ENCODE measurements at regions not wholly inside any gene's neighbourhood (a gene's known extent, or its start where the extent isn't known, plus 50 kb on each side); places are given as distances from the start of the nearest gene placed in this dataset.
"Not testable (repeated sequence)": the region's sequence is repeated elsewhere in the genome, so short reads cannot be mapped to it uniquely, and the experiment has no call there.

GRCh38 chr5:36489505-36489904 is 116.9 kb upstream of the SLC1A3 start:
- DNase-seq = no peak

GRCh38 chr5:36491856-36492255 is 114.5 kb upstream of the SLC1A3 start:
- DNase-seq = no peak

GRCh38 chr5:36492984-36493654 is 113.3 kb upstream of the SLC1A3 start:
- no peak for DNase-seq

GRCh38 chr5:36494028-36494427 is 112.4 kb upstream of the SLC1A3 start:
- no peak for DNase-seq

- no peak for DNase-seq
Observed at GRCh38 chr5:36494841-36495601, 111.4 kb upstream of the SLC1A3 start.

DNA sequence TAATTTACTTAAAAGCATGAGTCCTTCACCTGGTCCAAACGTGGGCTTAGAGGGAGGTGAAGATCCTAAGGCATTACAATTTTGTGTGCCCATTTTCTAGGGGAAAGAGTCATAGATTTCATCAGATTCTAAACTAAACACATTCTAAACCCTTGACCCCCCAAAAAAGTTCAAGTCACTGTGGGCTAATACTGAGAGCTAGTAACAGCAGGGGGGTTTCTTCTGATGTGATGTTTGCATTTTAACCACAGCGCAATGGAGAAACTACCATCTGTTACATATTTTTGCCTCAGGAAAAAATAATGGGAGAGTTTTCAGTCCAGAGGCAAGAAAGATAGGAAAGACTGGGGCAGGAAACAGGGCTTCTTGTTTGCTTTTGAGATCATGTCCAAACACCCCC is 110.8 kb upstream of the SLC1A3 start:
- DNase-seq = no peak

DNA sequence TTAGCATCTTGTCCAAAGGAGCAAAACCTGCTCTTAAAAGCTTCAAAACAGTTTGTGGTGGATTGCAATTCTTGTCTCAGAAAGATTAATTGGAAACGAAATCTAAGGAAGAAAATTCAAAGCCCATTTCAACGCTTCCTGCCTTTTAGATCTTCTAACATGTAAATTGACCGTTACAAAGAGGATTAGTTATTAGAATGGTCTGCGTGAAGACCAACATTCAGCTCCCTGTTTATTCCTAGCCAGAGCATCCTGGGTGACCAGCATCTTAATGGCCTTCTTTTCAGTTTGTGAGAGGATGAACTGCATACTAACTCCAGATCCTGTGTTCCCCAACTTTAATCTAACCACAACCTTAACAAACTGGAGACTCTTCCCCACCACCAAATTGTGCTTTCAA is 109.9 kb upstream of the SLC1A3 start:
- no peak for DNase-seq

GRCh38 chr5:36502608-36503007 is 103.8 kb upstream of the SLC1A3 start:
- DNase-seq = no peak

DNA sequence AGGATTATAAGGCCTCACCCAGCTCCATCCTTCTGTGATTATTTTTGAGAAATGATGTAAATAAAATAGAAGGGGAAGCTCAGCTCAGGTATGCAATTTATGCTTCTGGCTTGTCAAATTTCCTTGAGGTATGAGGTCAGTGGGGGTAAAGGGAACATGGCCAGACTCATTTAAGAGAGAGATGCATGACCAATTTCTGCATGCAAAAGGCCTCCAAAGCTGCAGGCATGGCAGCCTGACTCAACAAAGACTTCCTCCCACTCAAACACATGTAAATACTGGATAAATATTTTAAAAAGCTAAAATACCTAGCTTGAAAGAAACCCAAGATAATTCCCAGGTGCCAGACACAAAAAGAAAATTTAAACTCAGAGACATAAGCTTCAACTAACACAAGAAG is 101.4 kb upstream of the SLC1A3 start:
- no peak for DNase-seq

DNA sequence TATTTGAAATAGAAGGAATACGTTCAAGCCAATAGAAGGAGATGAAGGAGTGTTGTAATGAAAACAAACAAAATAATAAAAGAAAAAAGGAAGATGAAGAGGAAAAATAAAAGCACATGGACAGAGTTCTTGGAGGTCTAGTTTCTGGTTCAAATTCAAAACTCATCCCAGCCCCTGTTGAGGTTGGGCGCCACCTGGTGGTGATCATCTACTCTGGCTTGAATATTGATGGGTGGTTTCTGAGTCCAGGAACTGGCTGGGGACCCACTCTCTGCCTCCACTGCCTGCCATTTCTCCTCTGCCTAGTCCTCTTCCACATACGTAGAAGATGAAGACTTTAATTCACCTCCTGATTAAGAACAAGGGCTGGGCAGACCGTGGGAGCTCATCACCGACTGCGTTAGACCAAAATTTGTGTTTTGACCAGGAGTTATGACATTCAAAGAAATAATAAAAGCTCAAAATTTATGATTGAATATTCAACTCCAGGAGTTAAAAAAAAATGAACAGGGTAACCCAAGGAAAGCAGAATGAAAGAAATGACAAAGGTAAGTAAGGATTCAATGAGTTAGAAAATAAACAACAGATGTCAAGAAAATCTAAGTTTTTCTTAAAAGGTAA is 99.0 kb upstream of the SLC1A3 start:
- peak; percentile 68 for DNase-seq

DNA sequence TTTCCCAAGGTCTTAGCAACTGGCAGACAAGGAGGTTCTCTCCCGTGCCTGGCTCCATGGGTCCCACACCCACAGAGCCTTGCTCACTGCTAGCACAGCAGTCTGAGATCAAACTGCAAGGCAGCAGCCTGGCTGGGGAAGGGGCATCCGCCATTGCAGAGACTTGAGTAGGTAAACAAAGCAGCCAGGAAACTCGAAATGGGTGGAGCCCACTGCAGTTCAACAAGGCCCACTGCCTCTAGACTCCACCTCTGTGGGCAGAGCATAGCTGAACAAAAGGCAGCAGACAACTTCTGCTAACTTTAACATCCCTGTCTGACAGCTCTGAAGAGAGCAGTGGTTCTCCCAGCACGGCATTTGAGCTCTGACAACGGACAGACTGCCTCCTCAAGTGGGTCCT is 98.1 kb upstream of the SLC1A3 start:
- DNase-seq = not testable (repeated sequence)

GRCh38 chr5:36513647-36514046 is 92.8 kb upstream of the SLC1A3 start:
- DNase-seq = not testable (repeated sequence)

DNA sequence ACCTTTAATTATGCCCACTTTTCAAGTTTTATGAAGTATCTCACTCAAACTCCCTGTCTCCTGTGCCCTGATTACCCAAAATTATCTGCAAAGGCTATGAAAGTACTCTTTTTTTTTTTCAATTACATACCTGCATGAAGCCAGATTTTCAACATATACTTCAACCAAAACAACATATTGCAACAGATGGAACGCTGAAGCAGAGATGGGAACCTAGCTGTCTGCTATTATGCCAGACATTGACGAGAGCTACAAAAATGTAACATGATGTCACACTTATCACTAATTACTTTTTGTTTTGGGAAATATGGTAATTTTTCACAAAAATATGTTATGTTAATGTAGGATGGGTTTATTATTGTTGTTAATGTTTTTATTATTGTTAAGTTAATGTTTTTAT is 86.5 kb upstream of the SLC1A3 start:
- no peak for DNase-seq

DNA sequence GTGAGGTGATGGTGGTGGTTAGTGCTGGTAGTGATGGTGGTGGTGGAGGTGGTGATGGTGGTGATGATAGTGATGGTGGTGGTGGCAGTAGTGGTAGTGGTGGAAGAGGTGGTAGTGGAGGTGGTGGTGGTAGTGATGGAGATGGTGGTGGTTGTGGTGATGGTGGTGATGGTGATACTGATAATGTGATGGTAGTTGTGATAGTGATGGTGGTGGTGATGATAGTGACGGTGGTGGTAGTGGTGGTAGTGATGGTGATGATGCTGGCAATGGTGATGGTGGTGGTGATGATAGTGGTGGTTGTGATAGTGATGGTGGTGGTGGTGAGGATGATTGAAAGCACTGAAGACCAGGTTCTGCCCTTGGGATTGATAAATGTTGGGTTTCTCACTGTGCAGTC is 85.2 kb upstream of the SLC1A3 start:
- no peak for DNase-seq

DNA sequence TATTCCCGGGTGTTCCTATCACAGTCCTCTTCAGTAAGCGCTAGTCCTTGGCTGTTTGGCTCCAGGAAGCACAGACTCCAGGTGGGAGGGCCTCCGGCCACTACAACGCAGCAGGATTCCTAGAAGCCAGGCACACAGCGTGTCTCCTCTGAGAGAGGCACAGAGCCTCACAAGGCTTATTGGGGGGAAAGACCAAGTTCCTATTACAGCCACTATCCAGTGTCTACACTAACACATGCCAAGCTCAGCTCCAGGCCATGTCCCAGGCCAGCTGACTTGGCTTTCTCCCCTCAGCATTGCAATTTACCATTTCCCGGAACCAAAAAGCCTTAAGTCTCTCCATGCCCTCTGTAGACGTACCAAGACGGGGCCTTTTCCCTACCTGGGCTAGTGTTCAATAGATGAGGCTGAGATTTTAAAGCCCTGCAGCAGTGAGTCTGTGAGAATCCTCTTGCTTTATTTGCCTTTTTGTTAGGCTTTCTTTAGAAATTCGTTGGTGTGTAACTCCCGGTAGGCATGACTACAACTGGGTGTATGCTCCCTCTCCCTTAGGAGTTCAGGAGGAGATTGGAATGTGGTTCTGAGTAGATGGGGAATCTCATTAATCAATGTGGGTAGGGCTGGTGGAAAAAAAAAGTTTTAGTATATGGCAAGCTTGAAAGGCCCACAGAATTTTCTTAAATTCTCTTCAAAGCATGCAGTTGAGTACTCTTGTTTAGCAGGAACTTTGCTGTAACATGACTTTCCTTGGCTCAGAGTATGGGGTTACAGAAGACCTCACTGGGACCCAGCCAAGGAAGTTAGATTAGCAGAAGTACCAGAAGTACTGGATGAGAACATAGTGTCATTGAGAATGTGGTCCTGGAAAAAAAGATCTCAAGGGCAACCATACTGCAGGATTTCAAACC is 84.3 kb upstream of the SLC1A3 start:
- DNase-seq = no peak

- no peak for DNase-seq
Observed at GRCh38 chr5:36522746-36523065, 83.7 kb upstream of the SLC1A3 start.

- no peak for DNase-seq
Observed at GRCh38 chr5:36523450-36523849, 83.0 kb upstream of the SLC1A3 start.

DNA sequence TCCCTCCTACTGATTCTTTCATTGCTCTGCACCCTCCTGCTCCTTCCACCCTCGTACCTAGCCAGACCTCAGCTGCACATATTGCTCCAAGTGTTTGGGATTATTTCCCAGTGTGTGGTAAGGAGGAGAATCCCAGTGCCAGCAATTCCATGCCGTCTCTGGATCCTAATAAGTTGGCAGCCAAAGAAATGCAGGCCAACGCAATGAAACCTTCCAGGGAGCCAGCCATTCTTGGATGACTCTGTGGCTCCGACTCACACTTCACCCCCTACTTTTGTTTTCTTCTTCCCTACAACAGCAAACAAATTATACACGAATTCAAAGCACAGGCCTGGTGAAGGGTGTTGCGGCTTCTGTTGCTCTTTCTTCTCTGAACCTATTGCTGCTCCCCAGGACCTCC is 82.5 kb upstream of the SLC1A3 start:
- no peak for DNase-seq

DNA sequence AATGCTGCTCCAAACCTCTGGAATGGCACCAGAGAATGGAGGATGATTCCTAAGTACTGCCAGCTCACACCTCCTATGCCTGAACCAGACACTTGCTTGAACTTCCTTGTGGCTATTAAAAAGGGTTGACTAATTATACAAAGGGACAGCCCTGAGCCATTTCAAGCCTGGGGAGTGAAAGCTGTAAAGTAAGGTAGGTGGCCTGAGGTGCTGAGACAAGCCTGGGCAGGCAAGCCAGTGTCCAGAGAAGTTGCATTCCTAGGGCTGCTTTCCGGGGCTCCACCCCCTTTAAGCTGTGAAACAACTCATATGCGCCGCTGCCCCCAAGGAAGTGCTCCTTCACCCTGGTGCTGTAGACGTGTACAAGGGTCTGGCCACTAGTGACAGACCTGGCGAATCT is 79.9 kb upstream of the SLC1A3 start:
- DNase-seq = no peak

GRCh38 chr5:36528588-36528987 is 77.8 kb upstream of the SLC1A3 start:
- no peak for DNase-seq

DNA sequence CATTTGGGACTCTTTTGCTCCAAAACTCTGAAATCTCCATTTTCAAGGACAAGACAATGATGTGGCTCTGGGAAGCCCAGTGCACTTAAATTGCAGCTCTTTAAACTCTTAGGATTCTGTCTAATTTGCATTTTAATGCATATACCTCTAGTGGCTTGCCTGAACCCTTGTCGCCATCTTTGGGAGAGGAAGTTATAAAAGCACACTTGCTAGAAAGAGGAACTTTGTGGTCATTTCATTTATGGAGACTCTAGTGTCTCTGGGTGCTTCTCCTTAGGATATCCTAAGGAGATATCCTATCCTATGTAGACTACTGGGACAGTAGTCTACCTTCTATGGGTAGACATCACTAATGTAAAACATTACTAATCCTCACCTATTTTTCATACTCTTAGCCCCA is 77.3 kb upstream of the SLC1A3 start:
- no peak for DNase-seq

GRCh38 chr5:36530215-36530614 is 76.2 kb upstream of the SLC1A3 start:
- no peak for DNase-seq

GRCh38 chr5:36531401-36531800 is 75.0 kb upstream of the SLC1A3 start:
- no peak for DNase-seq

All from activated CD8-positive, alpha-beta memory T cell treated with anti-CD3 and anti-CD28 coated beads, Interleukin-2, amount 50 U/mL, for 4 hours (primary cell).